Neuronal stem cell (in vitro differentiated cells): ENCODE measurements at regions not wholly inside any gene's neighbourhood (a gene's known extent, or its start where the extent isn't known, plus 50 kb on each side); places are given as distances from the start of the nearest gene placed in this dataset.
A peak's percentile ranks its signal among the peaks of the same experiment; 100 is the strongest.

ENCODE experiments used
- DNase-seq: peaks from one replicate; pipeline ENCODE4 v3.0.0-alpha.2; 2013; ENCODE audit warnings: low spot score
- H2AFZ ChIP-seq: one replicate; pipeline ENCODE4 v1.6.1; 2013; ENCODE audit warnings: mild to moderate bottlenecking, low read length, inconsistent platforms
- H2AK5ac ChIP-seq: 2 replicates; pipeline ENCODE4 v1.6.1; 2013; ENCODE audit warnings: low read depth, mild to moderate bottlenecking, inconsistent platforms, low read length, moderate library complexity, mixed read lengths
- H2BK120ac ChIP-seq: 2 replicates; pipeline ENCODE4 v1.6.1; 2013; ENCODE audit warnings: low read depth, mild to moderate bottlenecking, inconsistent platforms, low read length, moderate library complexity, mixed read lengths
- H2BK12ac ChIP-seq: one replicate; pipeline ENCODE4 v1.6.1; 2013; ENCODE audit warnings: low read length, inconsistent platforms
- H2BK15ac ChIP-seq: 2 replicates; pipeline ENCODE4 v1.6.1; 2013; ENCODE audit warnings: mild to moderate bottlenecking, low read length, inconsistent platforms, mixed read lengths
- H2BK5ac ChIP-seq: one replicate; pipeline ENCODE4 v1.6.1; 2013; ENCODE audit warnings: inconsistent platforms, mild to moderate bottlenecking, low read length, moderate library complexity
- H3K14ac ChIP-seq: one replicate; pipeline ENCODE4 v1.6.1; 2013; ENCODE audit warnings: low read length, inconsistent platforms
- H3K18ac ChIP-seq: 2 replicates; pipeline ENCODE4 v1.6.1; 2013; ENCODE audit warnings: low read length, inconsistent platforms
- H3K23ac ChIP-seq: 2 replicates; pipeline ENCODE4 v1.6.1; 2013; ENCODE audit warnings: low read depth, mild to moderate bottlenecking, mixed read lengths, low read length, inconsistent platforms; ENCODE audit not compliant: poor library complexity
- H3K27ac ChIP-seq: replicated peaks from 3 replicates; pipeline ENCODE4 v1.5.1; 2013; ENCODE audit warnings: low read length, inconsistent platforms
- H3K27me3 ChIP-seq, 3 experiments: 2 replicates each; pipeline ENCODE4 v1.6.1; 2013; ENCODE audit warnings: low read length in 3 of 3, mild to moderate bottlenecking in 2 of 3, inconsistent platforms in 1 of 3, low read depth in 1 of 3, mixed read lengths in 1 of 3, moderate library complexity in 1 of 3; ENCODE audit not compliant: control insufficient read depth in 3 of 3, insufficient read depth in 3 of 3
- H3K36me3 ChIP-seq, 2 donors: replicated peaks in 1 of 2; 2 replicates each; pipeline ENCODE4 v1.6.1; 2013; ENCODE audit warnings: low read length in 2 of 2; ENCODE audit not compliant: control insufficient read depth in 2 of 2, insufficient read depth in 2 of 2
- H3K4ac ChIP-seq: 2 replicates; pipeline ENCODE4 v1.6.1; 2013; ENCODE audit warnings: inconsistent platforms, mild to moderate bottlenecking, low read length, moderate library complexity
- H3K4me1 ChIP-seq, 2 donors: 1 replicate in 1 of 2; 2 replicates in 1 of 2; pipeline ENCODE4 v1.6.1; 2013; ENCODE audit warnings: low read length in 2 of 2, low read depth in 1 of 2; ENCODE audit not compliant: control insufficient read depth in 2 of 2, insufficient read depth in 1 of 2
- H3K4me2 ChIP-seq: one replicate; pipeline ENCODE4 v1.6.1; 2013; ENCODE audit warnings: mild to moderate bottlenecking, low read length, inconsistent platforms; ENCODE audit not compliant: insufficient read depth, poor library complexity, severe bottlenecking
- H3K4me3 ChIP-seq, 2 donors: 2 replicates each; pipeline ENCODE4 v1.5.1; 2013; ENCODE audit warnings: low read length in 2 of 2, mild to moderate bottlenecking in 2 of 2, inconsistent platforms in 1 of 2, moderate library complexity in 1 of 2
- H3K79me1 ChIP-seq: one replicate; pipeline ENCODE4 v1.6.1; 2013; ENCODE audit warnings: low read depth, mild to moderate bottlenecking, inconsistent platforms, low read length, moderate library complexity
- H3K9ac ChIP-seq: one replicate; pipeline ENCODE4 v1.6.1; 2013; ENCODE audit warnings: mild to moderate bottlenecking, low read depth, low read length, inconsistent platforms; ENCODE audit not compliant: poor library complexity
- H3K9me3 ChIP-seq, 2 donors: replicated peaks in 1 of 2; 2 replicates each; pipeline versions ENCODE3 to v1.6.1; 2013; ENCODE audit warnings: low read length in 2 of 2, mild to moderate bottlenecking in 2 of 2, inconsistent platforms in 1 of 2, low read depth in 1 of 2, mixed read lengths in 1 of 2, moderate library complexity in 1 of 2; ENCODE audit not compliant: control insufficient read depth in 2 of 2, insufficient read depth in 1 of 2
- H4K8ac ChIP-seq: one replicate; pipeline ENCODE4 v1.6.1; 2013; ENCODE audit warnings: low read depth, mild to moderate bottlenecking, inconsistent platforms, low read length, moderate library complexity
- H4K91ac ChIP-seq: one replicate; pipeline ENCODE4 v1.6.1; 2013; ENCODE audit warnings: low read length, low read depth, mild to moderate bottlenecking, inconsistent platforms; ENCODE audit not compliant: poor library complexity
- WGBS, 2 donors: extraction: QIAGEN DNeasy Blood & Tissue Kit; methylation state at CpG; one replicate each; pipeline ENCODE4 v1.1.7; 2013; ENCODE audit warnings: missing lambda C conversion rate in 2 of 2, mixed read lengths in 1 of 2; ENCODE audit not compliant: insufficient read length in 2 of 2, insufficient replicate concordance in 1 of 2; ENCODE audit errors: extremely low coverage in 2 of 2; 5-methylcytosine and 5-hydroxymethylcytosine counted together

GRCh38 chr2:44097322-44097907 lies 71.3 kb upstream of the PPM1B start:
- Histone ChIP-seq H2BK15ac (no peak overlapping the region), H4K8ac (no peak overlapping the region), H3K9me3 (no peaks in the 10 kb centered on the region), H2AFZ (no peak overlapping the region), H2BK12ac (no peak overlapping the region), H2AK5ac (no peak overlapping the region), H3K4me1 (peaks cover 0 to 2% of the 10 kb centered on the region in 2 donors), H3K4me2 (no peak overlapping the region), H3K14ac (no peak overlapping the region), H3K27me3 (peaks cover 0 to 8% (median 0%) of the 10 kb centered on the region in 3 experiments), H3K9ac (no peak overlapping the region), H2BK5ac (no peak overlapping the region), H3K18ac (no peak overlapping the region), H3K4me3 (no peak overlapping the region), H3K79me1 (no peaks in the 10 kb centered on the region), H3K23ac (no peak overlapping the region), H3K27ac (no peak overlapping the region), H3K36me3 (no peaks in the 10 kb centered on the region), H3K4ac (no peak overlapping the region), H2BK120ac (no peak overlapping the region), H4K91ac (no peak overlapping the region)
- no peak for DNase-seq
- WGBS, 2 donors: no CpG with 5 or more reads among the region's 6 CpGs

- Histone ChIP-seq H2BK12ac (no peak overlapping the region), H2AK5ac (peak overlapping the region; percentile 43), H3K23ac (no peak overlapping the region), H2AFZ (no peak overlapping the region), H3K27me3 (peaks cover 0 to 8% (median 0%) of the 10 kb centered on the region in 3 experiments), H4K91ac (no peak overlapping the region), H3K9me3 (no peaks in the 10 kb centered on the region), H3K4me3 (no peak overlapping the region), H3K4me1 (peaks cover 0 to 2% of the 10 kb centered on the region in 2 donors), H2BK15ac (peak overlapping the region; percentile 9), H3K4ac (no peak overlapping the region), H3K4me2 (no peak overlapping the region), H3K9ac (no peak overlapping the region), H3K36me3 (no peaks in the 10 kb centered on the region), H2BK120ac (no peak overlapping the region), H3K18ac (no peak overlapping the region), H3K79me1 (no peaks in the 10 kb centered on the region), H3K27ac (no peak overlapping the region), H4K8ac (no peak overlapping the region), H3K14ac (no peak overlapping the region), H2BK5ac (no peak overlapping the region)
- WGBS, 2 donors: no CpG with 5 or more reads among the region's 3 CpGs
- no peak for DNase-seq
Observed at GRCh38 chr2:44098050-44098449, 70.6 kb upstream of the PPM1B start.

DNA sequence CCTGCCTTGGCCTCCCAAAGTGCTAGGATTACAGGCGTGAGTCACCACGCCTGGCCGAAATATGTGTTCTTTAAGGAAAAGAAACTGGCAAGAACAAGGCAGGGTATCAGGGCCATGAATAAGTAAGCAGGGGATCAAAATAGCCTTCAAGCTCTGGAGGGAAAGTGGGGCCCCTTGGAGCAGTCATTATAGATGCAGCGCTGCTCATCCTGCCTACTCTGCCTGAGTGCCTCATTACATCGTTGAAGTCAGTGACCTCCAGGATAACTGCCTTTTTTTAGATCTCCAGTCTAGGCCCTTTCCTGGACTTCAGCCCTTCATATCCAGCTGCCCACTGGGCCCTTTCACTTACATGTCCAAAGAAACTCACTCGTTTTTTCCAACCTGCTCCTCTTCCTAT lies 69.8 kb upstream of the PPM1B start:
- Histone ChIP-seq H3K27me3 (peaks cover 0 to 7% (median 2%) of the 10 kb centered on the region in 3 experiments), H2BK15ac (no peak overlapping the region), H2BK120ac (no peak overlapping the region), H2AK5ac (no peak overlapping the region), H3K79me1 (no peaks in the 10 kb centered on the region), H3K18ac (no peak overlapping the region), H2BK5ac (no peak overlapping the region), H3K4me3 (no peak overlapping the region), H3K23ac (no peak overlapping the region), H3K36me3 (no peaks in the 10 kb centered on the region), H4K91ac (no peak overlapping the region), H3K27ac (no peak overlapping the region), H3K4me1 (peaks cover 0 to 4% of the 10 kb centered on the region in 2 donors), H3K4ac (no peak overlapping the region), H3K9me3 (no peaks in the 10 kb centered on the region), H3K9ac (no peak overlapping the region), H3K4me2 (no peak overlapping the region), H2BK12ac (no peak overlapping the region), H3K14ac (no peak overlapping the region), H4K8ac (no peak overlapping the region), H2AFZ (no peak overlapping the region)
- no CpG with 5 or more reads among the region's 6 CpGs for WGBS, 2 donors
- no peak for DNase-seq

- Histone ChIP-seq H3K79me1 (no peaks in the 10 kb centered on the region), H2BK5ac (no peak overlapping the region), H3K4me3 (peak overlapping the region in 1 of 2 donors; percentile 37), H4K91ac (no peak overlapping the region), H3K36me3 (no peaks in the 10 kb centered on the region), H3K4me2 (no peak overlapping the region), H3K27me3 (peaks cover 0 to 2% (median 2%) of the 10 kb centered on the region in 3 experiments), H2AK5ac (no peak overlapping the region), H2BK12ac (no peak overlapping the region), H3K18ac (no peak overlapping the region), H3K14ac (no peak overlapping the region), H2BK15ac (no peak overlapping the region), H3K4ac (no peak overlapping the region), H2AFZ (no peak overlapping the region), H3K4me1 (peaks cover 0 to 4% of the 10 kb centered on the region in 2 donors), H4K8ac (no peak overlapping the region), H2BK120ac (no peak overlapping the region), H3K23ac (no peak overlapping the region), H3K27ac (no peak overlapping the region), H3K9ac (no peak overlapping the region), H3K9me3 (no peaks in the 10 kb centered on the region)
- DNase-seq: no peak
- no CpG with 5 or more reads among the region's 3 CpGs for WGBS, 2 donors
Observed at GRCh38 chr2:44100351-44100750, 68.3 kb upstream of the PPM1B start.
